Fibroblast of mammary gland (primary cell): ENCODE measurements at regions not wholly inside any gene's neighbourhood (a gene's known extent, or its start where the extent isn't known, plus 50 kb on each side); places are given as distances from the start of the nearest gene placed in this dataset.

Experiments used
- DNase-seq: peaks from one replicate; pipeline ENCODE4 v3.0.0-alpha.2; 2010; ENCODE audit warnings: low read depth
- H3K4me3 ChIP-seq: 2 replicates; pipeline ENCODE4 v1.5.1; 2011; ENCODE audit warnings: low read depth, mild to moderate bottlenecking, low read length, moderate library complexity; ENCODE audit not compliant: control insufficient read depth
- TF ChIP-seq, protein P1 (sequence below): conservative IDR thresholded peaks from 2 replicates; pipeline ENCODE4 v1.5.1; 2011; ENCODE audit warnings: low read depth, low read length, inconsistent platforms; ENCODE audit not compliant: control insufficient read depth, insufficient read depth

DNA sequence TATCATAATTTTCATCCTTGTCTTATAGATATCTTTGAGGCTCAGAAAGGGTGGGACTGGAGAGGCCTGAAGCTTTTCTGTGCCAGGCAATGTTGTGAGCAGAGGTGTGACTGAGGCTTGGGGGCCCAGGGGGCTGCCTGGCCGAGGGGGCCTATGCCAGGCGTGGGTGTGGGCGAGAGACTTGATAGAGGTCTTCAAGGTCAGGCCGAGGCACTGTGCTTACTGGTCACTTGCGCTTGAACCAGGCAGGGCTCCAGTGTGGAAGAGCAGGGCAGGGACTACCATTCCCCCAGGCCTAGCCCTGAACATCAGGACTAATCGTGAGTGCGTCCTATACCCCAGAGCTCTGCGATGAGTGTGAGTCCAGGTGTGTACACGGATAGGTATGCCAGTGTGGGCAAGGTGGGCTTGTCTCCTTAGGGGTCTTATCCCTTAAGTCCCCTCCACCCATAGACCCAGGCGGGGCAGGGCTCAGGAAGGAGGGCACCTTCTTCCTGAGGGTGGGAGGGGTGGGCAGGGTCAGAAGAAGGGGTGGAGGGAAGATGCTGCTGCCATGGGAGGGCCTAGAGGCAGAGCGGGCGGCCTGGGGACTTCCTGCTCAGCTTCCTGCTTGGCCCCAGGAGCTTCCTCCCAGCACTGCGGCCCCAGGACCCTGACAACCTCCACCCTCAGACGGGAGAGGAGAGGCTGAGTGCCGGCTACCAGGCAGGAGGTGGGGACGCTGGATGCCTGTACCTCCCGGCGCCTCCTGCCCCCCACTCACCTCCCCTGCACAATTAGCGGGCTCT lies 84.7 kb downstream of the LINGO1 start:
- TF ChIP-seq, protein P1, sequence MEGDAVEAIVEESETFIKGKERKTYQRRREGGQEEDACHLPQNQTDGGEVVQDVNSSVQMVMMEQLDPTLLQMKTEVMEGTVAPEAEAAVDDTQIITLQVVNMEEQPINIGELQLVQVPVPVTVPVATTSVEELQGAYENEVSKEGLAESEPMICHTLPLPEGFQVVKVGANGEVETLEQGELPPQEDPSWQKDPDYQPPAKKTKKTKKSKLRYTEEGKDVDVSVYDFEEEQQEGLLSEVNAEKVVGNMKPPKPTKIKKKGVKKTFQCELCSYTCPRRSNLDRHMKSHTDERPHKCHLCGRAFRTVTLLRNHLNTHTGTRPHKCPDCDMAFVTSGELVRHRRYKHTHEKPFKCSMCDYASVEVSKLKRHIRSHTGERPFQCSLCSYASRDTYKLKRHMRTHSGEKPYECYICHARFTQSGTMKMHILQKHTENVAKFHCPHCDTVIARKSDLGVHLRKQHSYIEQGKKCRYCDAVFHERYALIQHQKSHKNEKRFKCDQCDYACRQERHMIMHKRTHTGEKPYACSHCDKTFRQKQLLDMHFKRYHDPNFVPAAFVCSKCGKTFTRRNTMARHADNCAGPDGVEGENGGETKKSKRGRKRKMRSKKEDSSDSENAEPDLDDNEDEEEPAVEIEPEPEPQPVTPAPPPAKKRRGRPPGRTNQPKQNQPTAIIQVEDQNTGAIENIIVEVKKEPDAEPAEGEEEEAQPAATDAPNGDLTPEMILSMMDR = no peak
- DNase-seq = no peak
- no peak overlapping the region for H3K4me3 ChIP-seq

DNA sequence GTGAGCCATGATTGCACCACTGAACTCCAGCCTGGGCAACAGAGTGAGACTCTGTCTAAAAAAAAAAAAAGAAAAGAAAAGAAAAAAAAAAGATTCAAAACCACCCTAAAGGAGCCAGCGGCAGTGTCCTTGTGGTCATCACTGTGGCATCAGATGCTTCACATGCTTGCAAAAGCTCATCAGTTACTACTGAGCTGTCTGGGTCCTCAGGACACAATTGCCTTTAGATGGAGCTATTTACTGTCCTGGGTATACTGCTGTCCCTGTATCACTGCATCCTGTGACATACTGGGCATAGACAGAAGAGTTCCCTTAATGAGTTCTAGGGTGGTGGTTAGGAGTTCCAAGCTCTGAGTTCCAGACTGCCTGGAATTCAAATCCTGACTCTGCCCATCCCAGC lies 85.8 kb downstream of the LINGO1 start:
- no peak overlapping the region for H3K4me3 ChIP-seq
- DNase-seq = no peak
- TF ChIP-seq, protein P1 = no peak

DNA sequence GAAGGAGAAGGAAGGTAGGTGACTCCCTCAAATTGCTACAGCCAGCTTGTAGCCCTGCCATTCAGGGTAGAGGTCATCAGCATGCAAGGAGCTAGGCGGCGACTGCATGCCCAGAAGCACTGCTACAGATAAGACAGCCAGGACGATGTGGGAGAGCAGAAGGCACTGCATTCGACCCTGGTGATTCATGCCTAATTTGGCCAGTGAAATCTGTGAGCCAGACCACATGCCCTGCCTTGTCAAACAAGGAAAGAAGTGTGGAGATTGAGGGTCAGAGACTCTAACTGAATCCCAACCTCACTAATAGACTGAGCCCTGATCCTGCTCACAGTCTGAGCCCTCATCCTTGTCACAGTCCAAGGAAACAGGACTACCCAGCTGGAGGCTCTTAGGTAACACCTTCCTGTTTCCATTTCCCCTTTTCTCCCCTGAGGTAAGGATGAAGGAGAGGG lies 86.6 kb downstream of the LINGO1 start:
- DNase-seq = peak; percentile 81
- TF ChIP-seq, protein P1 = no peak

DNA sequence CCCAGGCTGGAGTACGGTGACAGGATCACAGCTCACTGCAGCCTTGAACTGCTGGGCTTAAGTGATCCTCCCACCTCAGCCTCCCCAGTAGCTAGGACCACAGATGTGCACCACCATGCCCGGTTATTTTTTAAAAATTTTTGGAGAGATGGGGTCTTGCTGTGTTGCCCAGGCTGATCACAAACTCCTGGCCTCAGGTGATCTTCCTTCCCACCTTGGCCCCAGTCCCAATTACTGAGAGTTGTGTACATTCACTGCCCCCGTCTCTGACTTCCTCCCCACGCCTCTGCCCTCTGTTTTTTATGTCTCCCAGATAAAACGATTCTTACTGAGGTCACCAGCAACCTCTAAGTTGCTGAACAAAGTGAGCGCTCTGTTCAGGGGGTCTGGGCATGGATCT lies 87.7 kb downstream of the LINGO1 start:
- no peak for DNase-seq
- TF ChIP-seq, protein P1 = no peak
- no peak overlapping the region for H3K4me3 ChIP-seq

More for the DNA sequence above, 86.6 kb downstream of the LINGO1 start:
- no peak overlapping the region for H3K4me3 ChIP-seq

DNA sequence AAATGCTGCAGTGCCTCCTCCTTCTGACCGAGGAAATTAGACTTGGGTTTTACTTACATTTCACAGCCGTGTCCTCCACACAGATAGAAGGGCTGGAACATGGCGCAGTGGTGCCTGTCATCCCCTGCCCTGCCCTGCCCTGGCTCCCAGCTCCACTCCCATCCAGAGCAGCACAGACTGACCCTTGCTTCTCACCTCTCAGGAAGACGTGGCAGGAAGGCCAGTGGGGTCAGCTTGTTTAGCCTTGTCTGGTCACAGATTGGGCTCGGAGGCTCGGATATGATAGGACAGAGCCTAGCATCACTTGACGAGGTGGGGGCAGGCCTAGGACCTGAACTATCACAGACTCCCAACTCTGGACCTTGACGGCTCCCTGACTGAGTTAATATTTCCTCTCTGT lies 88.5 kb downstream of the LINGO1 start:
- TF ChIP-seq, protein P1 = no peak
- DNase-seq = no peak
- H3K4me3 ChIP-seq = no peak overlapping the region

DNA sequence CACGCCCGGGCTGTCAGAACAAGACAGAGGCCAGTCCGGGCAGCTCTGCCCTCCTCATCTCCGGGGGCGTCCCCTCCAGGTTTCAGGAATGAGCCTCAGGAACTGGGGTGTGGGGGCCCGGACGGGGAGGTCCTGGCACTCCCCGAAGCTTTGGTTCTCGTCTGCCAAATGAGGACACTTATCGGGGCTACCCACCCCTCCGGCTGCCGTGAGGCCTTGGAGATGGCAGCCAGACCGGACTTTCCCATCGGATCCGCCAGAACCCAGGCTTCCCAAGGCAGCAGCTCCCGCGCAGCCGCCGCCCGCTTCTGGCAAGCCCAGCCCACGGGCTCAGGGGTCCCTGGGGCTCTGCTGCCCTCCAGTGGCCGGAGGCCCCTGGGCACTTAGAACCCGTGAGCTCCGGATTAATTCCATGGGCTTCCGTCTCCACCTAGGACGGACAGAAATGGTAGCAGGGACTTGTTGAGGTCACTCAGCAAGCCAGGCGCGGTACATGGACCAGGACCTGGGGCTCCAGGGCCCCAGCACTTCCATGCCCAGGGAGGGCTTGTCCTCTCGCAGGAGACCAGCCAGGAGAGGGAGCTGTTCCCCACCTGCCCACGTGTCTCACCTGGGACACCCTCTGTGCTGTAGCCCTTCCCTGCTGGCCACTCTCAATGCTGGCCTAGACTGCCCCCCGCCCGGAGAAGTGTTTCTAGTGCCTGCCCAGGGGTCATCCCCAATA lies 89.4 kb downstream of the LINGO1 start:
- H3K4me3 ChIP-seq = peak overlapping the region; percentile 53
- peak; percentile 79 for DNase-seq
- TF ChIP-seq, protein P1 = peak; percentile 88
